SJSA1 (cell line): ENCODE measurements at regions not wholly inside any gene's neighbourhood (a gene's known extent, or its start where the extent isn't known, plus 50 kb on each side); places are given as distances from the start of the nearest gene placed in this dataset.

Experiments used
- DNase-seq, 2 experiments: peaks; one replicate each; pipeline ENCODE4 v3.0.0-alpha.2; 2015 to 2020; ENCODE audit warnings: low spot score in 2 of 2, low read depth in 1 of 2
- H3K27ac ChIP-seq: fragments of 250-450 bp; sonication (Bioruptor Pico); 2 replicates; pipeline ENCODE4 v1.5.1; 2020; ENCODE audit warnings: mild to moderate bottlenecking, moderate library complexity
- H3K27me3 ChIP-seq: fragments of 250-450 bp; sonication (Bioruptor Pico); replicated peaks from 2 replicates; pipeline ENCODE4 v1.5.1; 2020; ENCODE audit warnings: mild to moderate bottlenecking, moderate library complexity
- H3K36me3 ChIP-seq: fragments of 250-450 bp; sonication (Bioruptor Pico); 2 replicates; pipeline ENCODE4 v1.5.1; 2020; ENCODE audit warnings: mild to moderate bottlenecking
- H3K4me1 ChIP-seq: fragments of 250-450 bp; sonication (Bioruptor Pico); replicated peaks from 2 replicates; pipeline ENCODE4 v1.6.1; 2021; ENCODE audit warnings: mild to moderate bottlenecking
- H3K4me3 ChIP-seq: fragments of 250-450 bp; sonication (Bioruptor Pico); 2 replicates; pipeline ENCODE4 v1.5.1; 2020; ENCODE audit warnings: mild to moderate bottlenecking
- H3K9me3 ChIP-seq: fragments of 250-450 bp; sonication (Bioruptor Pico); replicated peaks from 2 replicates; pipeline ENCODE4 v1.5.1; 2020; ENCODE audit warnings: mild to moderate bottlenecking

DNA sequence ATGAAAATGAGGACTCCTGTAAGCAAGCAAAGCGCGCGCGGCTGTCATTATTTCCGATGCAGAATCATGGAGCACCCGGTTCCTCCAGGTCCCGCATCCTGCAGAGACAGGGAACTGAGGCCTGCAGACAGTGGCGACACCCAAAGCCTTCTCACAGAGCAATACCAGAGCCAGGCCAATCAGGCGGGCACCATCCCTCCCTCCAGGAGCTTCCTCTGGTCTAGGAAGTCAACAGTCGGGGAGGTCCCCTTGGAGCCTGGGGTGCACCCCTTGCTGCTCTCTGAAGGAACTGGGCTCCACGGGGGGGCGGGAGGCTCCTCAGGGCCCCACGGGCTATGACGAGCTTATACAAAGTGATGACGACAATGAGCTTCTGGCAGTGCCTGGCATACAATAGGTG is 60.3 kb upstream of the HPCAL1 start:
- Histone ChIP-seq H3K9me3 (no peaks in the 10 kb centered on the region; the same call in 1 of the 2 replicates), H3K27me3 (0 out of 2 replicates have a peak, but pooled peaks cover 2% of the 10 kb centered on the region), H3K4me1 (no peaks in the 10 kb centered on the region), H3K4me3 (no peak overlapping the region), H3K36me3 (no peaks in the 10 kb centered on the region), H3K27ac (no peak overlapping the region)
- no peak for DNase-seq

DNA sequence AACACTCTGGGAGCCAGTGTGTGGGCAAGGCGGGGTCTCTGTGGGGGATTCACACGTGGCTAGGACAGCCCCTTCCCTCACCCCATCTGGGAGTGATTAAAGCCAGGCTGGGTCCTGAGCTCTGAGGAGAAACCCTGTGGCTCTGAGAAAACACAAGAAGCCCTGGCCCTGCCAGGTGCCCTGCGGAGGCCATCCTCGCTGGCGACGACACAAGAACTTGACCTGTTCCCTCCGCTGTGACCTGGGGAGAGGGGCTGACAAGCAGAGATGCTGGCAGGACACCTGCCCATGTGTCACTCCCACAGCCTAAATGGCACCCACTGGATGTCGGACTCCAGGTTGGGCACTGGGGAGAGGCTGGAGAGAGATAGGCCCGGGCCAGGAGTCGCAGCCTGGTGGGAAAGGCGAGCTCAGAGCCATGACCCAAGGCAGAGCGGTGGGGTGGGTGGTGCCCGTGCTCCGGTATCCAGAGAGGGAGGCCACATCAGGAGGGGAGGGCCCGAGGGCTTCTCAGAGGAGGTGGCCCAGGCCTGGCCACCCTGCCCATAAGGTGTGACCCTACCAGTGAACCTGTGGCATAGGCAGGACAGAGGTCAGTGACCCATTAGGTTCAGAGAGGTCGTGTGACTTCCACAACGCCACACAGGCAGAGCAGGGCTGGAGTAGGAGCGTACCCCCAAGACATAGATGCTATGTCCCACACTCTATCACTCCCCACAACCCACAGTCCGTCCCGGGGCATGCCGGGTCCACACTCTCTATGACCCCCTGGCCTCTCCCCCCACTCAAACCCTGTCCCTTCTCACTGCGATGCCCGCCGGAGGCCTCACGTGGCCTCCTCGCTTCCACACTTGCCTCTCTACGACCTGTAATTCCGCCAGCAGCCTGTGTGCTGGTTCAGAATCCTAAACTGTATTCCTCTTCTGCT is 59.4 kb upstream of the HPCAL1 start:
- DNase-seq: no peak
- H3K4me3 ChIP-seq: no peak overlapping the region
- no peaks in the 10 kb centered on the region for H3K36me3 ChIP-seq
- H3K27ac ChIP-seq: no peak overlapping the region
- H3K27me3 ChIP-seq: 0 out of 2 replicates have a peak, but pooled peaks cover 2% of the 10 kb centered on the region
- H3K4me1 ChIP-seq: no peaks in the 10 kb centered on the region
- H3K9me3 ChIP-seq: no peaks in the 10 kb centered on the region; the same call in 1 of the 2 replicates

GRCh38 chr2:10243926-10244270 is 58.8 kb upstream of the HPCAL1 start:
- Histone ChIP-seq H3K4me3 (no peak overlapping the region), H3K36me3 (no peaks in the 10 kb centered on the region), H3K27me3 (0 out of 2 replicates have a peak, but pooled peaks cover 2% of the 10 kb centered on the region), H3K27ac (no peak overlapping the region), H3K9me3 (peaks cover 3% of the 10 kb centered on the region; the same call in 1 of the 2 replicates), H3K4me1 (no peaks in the 10 kb centered on the region)
- no peak for DNase-seq

DNA sequence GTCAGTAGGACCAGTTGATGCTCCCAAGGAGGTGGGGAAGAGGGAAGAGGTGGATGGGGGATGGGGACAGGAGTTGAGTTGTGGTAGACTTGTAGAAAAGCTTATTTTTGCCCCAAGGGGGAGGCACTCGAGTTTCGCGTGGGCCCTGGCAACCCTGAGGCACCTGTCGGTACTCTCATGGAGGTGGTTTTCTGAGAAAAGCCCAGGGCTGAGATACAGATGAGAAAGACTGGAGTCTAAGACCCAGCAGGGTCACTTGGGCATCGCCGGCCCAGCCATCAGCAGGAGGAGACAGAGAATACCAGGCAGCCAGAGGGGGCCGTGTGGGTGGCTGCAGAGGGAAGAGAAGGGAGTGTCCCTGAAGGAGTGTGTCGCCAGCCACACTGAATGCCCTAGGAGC is 57.7 kb upstream of the HPCAL1 start:
- no peaks in the 10 kb centered on the region for H3K4me1 ChIP-seq
- 0 out of 2 replicates have a peak, but pooled peaks cover 2% of the 10 kb centered on the region for H3K27me3 ChIP-seq
- no peak overlapping the region for H3K27ac ChIP-seq
- DNase-seq: no peak
- H3K36me3 ChIP-seq: no peaks in the 10 kb centered on the region
- H3K4me3 ChIP-seq: no peak overlapping the region
- H3K9me3 ChIP-seq: peaks cover 6% of the 10 kb centered on the region; the same call in 1 of the 2 replicates

- DNase-seq: no peak
- Histone ChIP-seq H3K4me3 (no peak overlapping the region), H3K36me3 (no peaks in the 10 kb centered on the region), H3K9me3 (0 out of 2 replicates have a peak, but pooled peaks cover 11% of the 10 kb centered on the region), H3K4me1 (no peaks in the 10 kb centered on the region), H3K27ac (no peak overlapping the region), H3K27me3 (0 out of 2 replicates have a peak, but pooled peaks cover 2% of the 10 kb centered on the region)
Observed at GRCh38 chr2:10245661-10246060, 57.0 kb upstream of the HPCAL1 start.

DNA sequence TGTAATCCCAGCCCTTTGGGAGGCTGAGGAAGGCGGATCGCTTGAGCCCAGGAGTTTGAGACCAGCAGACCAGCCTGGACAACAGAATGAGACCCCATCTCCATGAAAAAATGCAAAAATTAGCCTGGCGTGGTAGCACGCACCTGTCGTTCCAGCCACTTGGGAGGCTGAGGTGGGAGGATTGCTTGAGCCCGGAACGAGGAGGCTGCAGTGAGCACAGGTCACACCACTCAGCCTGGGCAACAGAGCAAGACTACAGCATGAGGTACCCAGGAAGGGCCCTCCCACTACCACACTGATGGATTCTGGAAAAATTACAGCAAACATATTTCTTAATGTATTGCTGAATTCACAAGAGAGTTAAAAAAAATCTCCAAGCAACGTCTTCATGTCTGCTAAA is 56.3 kb upstream of the HPCAL1 start:
- no peaks in the 10 kb centered on the region for H3K36me3 ChIP-seq
- H3K4me3 ChIP-seq: no peak overlapping the region
- no peaks in the 10 kb centered on the region for H3K4me1 ChIP-seq
- no peak overlapping the region for H3K27ac ChIP-seq
- H3K9me3 ChIP-seq: 0 out of 2 replicates have a peak, but pooled peaks cover 12% of the 10 kb centered on the region
- DNase-seq: no peak
- H3K27me3 ChIP-seq: 0 out of 2 replicates have a peak, but pooled peaks cover 2% of the 10 kb centered on the region

DNA sequence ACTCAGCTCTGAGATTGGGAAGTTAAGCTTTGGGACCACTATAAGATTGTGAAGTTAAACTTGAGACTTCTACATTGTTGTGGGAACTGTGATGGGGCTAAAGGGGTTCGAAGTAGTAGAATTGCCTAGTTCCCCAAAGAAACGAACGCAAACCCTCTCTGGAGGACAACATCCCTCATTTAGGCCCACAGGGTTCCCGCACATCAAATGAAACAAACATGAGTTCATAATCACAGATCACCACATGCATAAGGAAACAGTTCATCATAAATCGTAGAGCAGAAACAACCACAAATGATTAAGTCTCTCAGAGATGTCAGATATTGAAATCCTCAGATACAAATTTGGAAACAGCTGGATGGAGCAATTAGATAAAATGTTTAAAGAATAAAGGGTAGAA is 55.9 kb upstream of the HPCAL1 start:
- Histone ChIP-seq H3K9me3 (0 out of 2 replicates have a peak, but pooled peaks cover 12% of the 10 kb centered on the region), H3K27me3 (0 out of 2 replicates have a peak, but pooled peaks cover 2% of the 10 kb centered on the region), H3K27ac (no peak overlapping the region), H3K4me3 (no peak overlapping the region), H3K36me3 (no peaks in the 10 kb centered on the region), H3K4me1 (no peaks in the 10 kb centered on the region)
- DNase-seq: no peak

DNA sequence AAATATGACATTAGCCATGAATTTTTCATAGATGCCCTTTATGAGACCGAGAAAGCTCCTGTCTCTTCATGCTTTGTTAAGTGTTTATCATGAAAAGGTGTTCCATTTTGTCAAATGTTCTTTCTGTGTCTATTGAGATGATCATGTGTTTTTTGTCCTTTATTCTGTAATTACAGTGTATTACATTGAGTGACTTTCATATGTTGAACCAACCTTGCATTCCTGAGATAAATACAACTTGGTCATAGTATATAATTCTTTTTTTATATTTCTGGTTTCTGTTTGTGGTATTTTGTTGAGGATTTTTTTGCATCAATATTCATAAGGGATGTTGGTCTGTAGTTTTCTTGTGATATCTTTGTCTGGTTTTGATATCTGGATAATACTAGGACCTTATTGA is 52.9 kb upstream of the HPCAL1 start:
- Histone ChIP-seq H3K36me3 (no peaks in the 10 kb centered on the region), H3K4me1 (no peaks in the 10 kb centered on the region), H3K27ac (no peak overlapping the region), H3K9me3 (0 out of 2 replicates have a peak, but pooled peaks cover 12% of the 10 kb centered on the region), H3K4me3 (no peak overlapping the region), H3K27me3 (0 out of 2 replicates have a peak, but pooled peaks cover 2% of the 10 kb centered on the region)
- DNase-seq: no peak

DNA sequence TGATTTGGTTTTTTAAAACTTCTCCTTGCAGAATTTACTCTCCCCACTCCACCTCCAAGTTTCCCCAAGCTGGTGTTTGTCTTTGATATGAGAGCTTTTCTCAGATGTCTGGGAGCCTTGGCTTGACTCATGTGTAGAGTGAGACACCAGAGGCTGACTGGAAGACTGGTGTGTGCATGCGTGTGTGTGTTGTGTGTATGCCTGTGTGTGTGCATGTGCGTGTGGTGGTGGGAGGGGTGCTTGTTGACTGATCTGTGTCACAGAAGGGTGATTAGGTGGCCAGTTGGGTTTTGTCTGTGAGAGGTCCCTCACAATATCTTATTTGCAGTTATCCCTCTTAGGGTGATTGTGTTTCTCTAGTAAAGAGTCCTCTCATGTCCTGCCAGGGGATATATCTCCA is 50.5 kb upstream of the HPCAL1 start:
- DNase-seq: no peak
- no peaks in the 10 kb centered on the region for H3K36me3 ChIP-seq
- H3K4me3 ChIP-seq: no peak overlapping the region
- H3K27ac ChIP-seq: no peak overlapping the region
- H3K9me3 ChIP-seq: 0 out of 2 replicates have a peak, but pooled peaks cover 12% of the 10 kb centered on the region
- H3K27me3 ChIP-seq: 0 out of 2 replicates have a peak, but pooled peaks cover under 1% of the 10 kb centered on the region
- no peaks in the 10 kb centered on the region for H3K4me1 ChIP-seq

DNA sequence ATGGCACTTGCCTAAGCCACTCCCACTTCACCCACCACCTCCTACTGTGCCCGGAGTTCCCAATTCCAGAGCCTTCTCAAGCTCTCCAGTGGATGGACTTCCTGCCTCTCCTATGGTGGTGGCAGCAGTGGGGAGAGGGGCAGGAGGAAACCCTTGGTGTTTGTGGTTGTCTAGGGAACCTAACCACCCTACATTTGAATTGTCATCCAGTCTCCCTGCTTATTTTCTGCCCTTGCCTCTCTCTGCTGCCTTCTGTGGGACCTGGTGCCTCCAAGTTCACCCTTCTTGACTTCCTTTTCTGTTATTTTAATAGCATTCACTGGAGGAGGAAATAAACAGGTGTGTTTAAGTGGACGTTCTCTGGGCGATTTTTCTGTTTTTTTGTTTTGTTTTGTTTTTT is 50.0 kb upstream of the HPCAL1 start:
- Histone ChIP-seq H3K9me3 (0 out of 2 replicates have a peak, but pooled peaks cover 12% of the 10 kb centered on the region), H3K36me3 (no peaks in the 10 kb centered on the region), H3K4me3 (no peak overlapping the region), H3K4me1 (no peaks in the 10 kb centered on the region), H3K27ac (no peak overlapping the region), H3K27me3 (no peaks in the 10 kb centered on the region)
- no peak for DNase-seq
